HCT116 (cell line): ENCODE measurements at regions not wholly inside any gene's neighbourhood (a gene's known extent, or its start where the extent isn't known, plus 50 kb on each side); places are given as distances from the start of the nearest gene placed in this dataset.

ENCODE experiments used
- ATAC-seq: fragments of 200-7000 bp; cut with Tn5 transposase; 2 replicates; pipeline ENCODE4 v1.9.1; 2020; ENCODE audit warnings: mild to moderate bottlenecking, moderate library complexity
- BruUV-seq: library from RNA; stranded (reverse); fragments of 400-500 nt; replicated peaks from 2 replicates; lab custom pipeline; 2021; lab: Mats Ljungman, UMichigan
- CTCF ChIA-PET: fragments of 300-600 bp; sonication (Branson Sonifier 250); formaldehyde crosslinking; loops from one replicate; lab custom pipeline; 2021; ENCODE audit warnings: antibody characterized with exemption; lab: Charles Lee
- POLR2A ChIA-PET: fragments of 300-600, 350-600 bp; sonication (Branson Sonifier 250); formaldehyde crosslinking; loops from one replicate; lab custom pipeline; 2021; ENCODE audit warnings: antibody characterized with exemption; lab: Charles Lee
- RAD21 ChIA-PET, 2 experiments: fragments of 300-600 bp; sonication (Branson Sonifier 250); formaldehyde crosslinking; loops; one replicate each; lab custom pipeline; 2023; ENCODE audit warnings: low total read pairs in 2 of 2; ENCODE audit not compliant: uncharacterized antibody in 2 of 2, unreplicated experiment in 2 of 2, low non-redundant PET in 1 of 2; lab: Charles Lee
- DNase-seq: peaks from one replicate; pipeline ENCODE4 v3.0.0-alpha.2; 2010; ENCODE audit warnings: low read depth, low spot score
- H2AFZ ChIP-seq: fragments of 200-600 bp; shearing (Covaris generic), sonication (generic); 2 replicates; pipeline ENCODE4 v1.6.1; 2017; ENCODE audit warnings: low read depth, mixed run types, mixed read lengths, antibody characterized with exemption, low read length; ENCODE audit not compliant: poor library complexity, severe bottlenecking
- H3K27ac ChIP-seq: 2 replicates; pipeline ENCODE4 v1.5.1; 2012; ENCODE audit warnings: low read depth, low read length
- H3K27me3 ChIP-seq: fragments of 200-600 bp; sonication (generic); 2 replicates; pipeline ENCODE4 v1.6.1; 2016; ENCODE audit warnings: mixed run types, low read length, mixed read lengths; ENCODE audit not compliant: insufficient read depth
- H3K36me3 ChIP-seq, 2 experiments: fragments of 200-500 bp in 1 of 2; fragments of 200-600 bp in 1 of 2; sonication (Bioruptor generic) in 1 of 2; sonication (generic) in 1 of 2; 2 replicates each; pipeline versions ENCODE4 v1.5.1 to v1.6.1; 2014 to 2016; ENCODE audit warnings: low read length in 2 of 2, inconsistent platforms in 1 of 2, mixed read lengths in 1 of 2, mixed run types in 1 of 2; ENCODE audit not compliant: insufficient read depth in 2 of 2, control insufficient read depth in 1 of 2
- H3K4me1 ChIP-seq, 2 experiments: fragments of 200-600 bp in 1 of 2; sonication (generic) in 1 of 2; 2 replicates each; pipeline versions ENCODE4 v1.5.1 to v1.6.1; 2012 to 2017; ENCODE audit warnings: low read length in 2 of 2, inconsistent platforms in 1 of 2, mild to moderate bottlenecking in 1 of 2, mixed read lengths in 1 of 2, mixed run types in 1 of 2, moderate library complexity in 1 of 2; ENCODE audit not compliant: insufficient read depth in 2 of 2, control insufficient read depth in 1 of 2
- H3K4me2 ChIP-seq: fragments of 200-600 bp; sonication (generic); 2 replicates; pipeline ENCODE4 v1.6.1; 2017; ENCODE audit warnings: mixed run types, low read length, mixed read lengths
- H3K4me3 ChIP-seq, 2 experiments: fragments of 200-600 bp in 1 of 2; sonication (generic) in 1 of 2; replicated peaks in 1 of 2; 2 replicates each; pipeline ENCODE4 v1.5.1; 2011 to 2016; ENCODE audit warnings: low read length in 2 of 2, control low read depth in 1 of 2, low read depth in 1 of 2, mild to moderate bottlenecking in 1 of 2, mixed read lengths in 1 of 2, mixed run types in 1 of 2
- H3K79me2 ChIP-seq: fragments of 200-600 bp; sonication (generic); 2 replicates; pipeline ENCODE4 v1.6.1; 2017; ENCODE audit warnings: mild to moderate bottlenecking, mixed run types, low read length, moderate library complexity, mixed read lengths; ENCODE audit not compliant: insufficient read depth
- H3K9ac ChIP-seq: fragments of 200-600 bp; sonication (generic); 2 replicates; pipeline ENCODE4 v1.6.1; 2016; ENCODE audit warnings: low read length, mixed read lengths
- H3K9me2 ChIP-seq: fragments of 200-600 bp; sonication (generic), shearing (Covaris generic); 2 replicates; pipeline ENCODE4 v1.6.1; 2017; ENCODE audit warnings: mixed run types, mild to moderate bottlenecking, moderate library complexity; ENCODE audit not compliant: insufficient read depth
- H3K9me3 ChIP-seq, 2 experiments: fragments of 200-500 bp in 1 of 2; fragments of 200-600 bp in 1 of 2; sonication (Bioruptor generic) in 1 of 2; sonication (generic) in 1 of 2; 2 replicates each; pipeline ENCODE4 v1.6.1; 2014 to 2017; ENCODE audit warnings: low read length in 2 of 2, mixed read lengths in 2 of 2, inconsistent platforms in 1 of 2, low read depth in 1 of 2, mild to moderate bottlenecking in 1 of 2, mixed run types in 1 of 2, moderate library complexity in 1 of 2; ENCODE audit not compliant: control insufficient read depth in 1 of 2, insufficient read depth in 1 of 2
- H4K20me1 ChIP-seq: fragments of 200-600 bp; sonication (generic), shearing (Covaris generic); 2 replicates; pipeline ENCODE4 v1.6.1; 2017; ENCODE audit warnings: mixed run types, mild to moderate bottlenecking, moderate library complexity; ENCODE audit not compliant: insufficient read depth
- ATF3 ChIP-seq: IDR thresholded peaks from 2 replicates; pipeline ENCODE4 v1.6.1; 2012
- EGR1 ChIP-seq: IDR thresholded peaks from 2 replicates; pipeline ENCODE4 v1.6.1; 2012; ENCODE audit warnings: low read depth
- EZH2phosphoT487 ChIP-seq: fragments of 200-600 bp; IDR thresholded peaks from 2 replicates; pipeline ENCODE4 v1.6.1; 2018; ENCODE audit warnings: antibody characterized with exemption, borderline replicate concordance
- POLR2A ChIP-seq: IDR thresholded peaks from 2 replicates; pipeline ENCODE4 v1.7.0; 2011; ENCODE audit warnings: borderline replicate concordance; ENCODE audit not compliant: insufficient read depth, insufficient read length; ENCODE audit errors: extremely low read depth
- POLR2AphosphoS5 ChIP-seq: IDR thresholded peaks from 2 replicates; pipeline ENCODE4 v1.6.1; 2011; ENCODE audit warnings: mild to moderate bottlenecking, low read depth, low read length, moderate library complexity
- RAD21 ChIP-seq: IDR thresholded peaks from 2 replicates; pipeline ENCODE4 v1.6.1; 2012; ENCODE audit warnings: low read depth, mild to moderate bottlenecking
- YY1 ChIP-seq: IDR thresholded peaks from 2 replicates; pipeline ENCODE4 v1.6.1; 2011; ENCODE audit warnings: low read length, low read depth, moderate library complexity, mild to moderate bottlenecking; ENCODE audit not compliant: insufficient replicate concordance; ENCODE audit errors: extremely low read depth
- ZBTB33 ChIP-seq: IDR thresholded peaks from 2 replicates; pipeline ENCODE4 v1.6.1; 2011; ENCODE audit warnings: mild to moderate bottlenecking, low read length, moderate library complexity; ENCODE audit not compliant: insufficient replicate concordance; ENCODE audit errors: extremely low read depth
- intact Hi-C: fragments of 100-400 bp; cut with micrococcal nuclease; formaldehyde crosslinking; loops from 2 replicates; pipeline ENCODE4 v1.10.0; 2022

- H3K36me3 ChIP-seq = no peaks in the 10 kb centered on the region
- DNase-seq = no peak
- no peak overlapping the region for H3K9ac ChIP-seq
- TF ChIP-seq POLR2AphosphoS5 (no peak), ATF3 (no peak), ZBTB33 (no peak), RAD21 (no peak), YY1 (no peak), POLR2A (no peak), EZH2phosphoT487 (no peak), EGR1 (no peak)
- TF ChIP-seq, all 23 proteins: peak for 0
- ChIA-PET CTCF (no interaction called here), RAD21 (no interaction called here), POLR2A (no interaction called here)
- Histone ChIP-seq H2AFZ (peak overlapping the region; percentile 32), H3K4me3 (no peak overlapping the region), H3K79me2 (no peaks in the 10 kb centered on the region), H3K4me1 (peaks cover 16 to 26% of the 10 kb centered on the region in 2 experiments; a peak in 3 of 4 replicates), H4K20me1 (no peaks in the 10 kb centered on the region), H3K9me3 (no peaks in the 10 kb centered on the region), H3K4me2 (no peak overlapping the region), H3K27ac (no peak overlapping the region), H3K27me3 (no peaks in the 10 kb centered on the region), H3K9me2 (no peaks in the 10 kb centered on the region)
- no TSS peak for BruUV-seq
- no peak for ATAC-seq
- intact Hi-C loops = no loop called here
Measured at GRCh38 chr21:33978585-33978984, 63.0 kb upstream of the ATP5PO start.
